ENCODE measurements at regions not wholly inside any gene's neighbourhood (a gene's known extent, or its start where the extent isn't known, plus 50 kb on each side); places are given as distances from the start of the nearest gene placed in this dataset.

- no peak for TF ChIP-seq RORA (CRISPR knock-in tag; IDR thresholded peaks at IDR 0.05)
- TF ChIP-seq ZNF124 (CRISPR knock-in tag; IDR thresholded peaks at IDR 0.05): no peak
- TF ChIP-seq ZBTB20 (CRISPR knock-in tag; IDR thresholded peaks at IDR 0.05; ENCODE audit: borderline replicate concordance, low read depth): no peak
- no peak for TF ChIP-seq NFKBIZ (CRISPR knock-in tag; IDR thresholded peaks at IDR 0.05)
- TF ChIP-seq ZSCAN31 (CRISPR knock-in tag; IDR thresholded peaks at IDR 0.05; ENCODE audit: low read depth): no peak
- no peak for TF ChIP-seq ZNF770 (CRISPR knock-in tag; IDR thresholded peaks at IDR 0.05)
- TF ChIP-seq ZHX1 (CRISPR knock-in tag; IDR thresholded peaks at IDR 0.05; ENCODE audit: low read depth): no peak
- Histone ChIP-seq H3K9me3 (ENCODE audit: low read length) (no peaks in the 10 kb centered on the region), H4K20me1 (ENCODE audit: insufficient read depth, low read length) (no peaks in the 10 kb centered on the region), H3K79me2 (ENCODE audit: insufficient read depth, low read length) (no peaks in the 10 kb centered on the region), H3K36me3 (replicated peaks in 1 of 2; ENCODE audit: control insufficient read depth in 1 of 2, insufficient read depth in 2 of 2, low read length in 2 of 2) (no peaks in the 10 kb centered on the region), H3K27ac (ENCODE audit: extremely low read length, insufficient read depth, low read length) (no peak overlapping the region), H3K4me3 (replicated peaks in 1 of 3; ENCODE audit: insufficient read depth in 1 of 3, low read depth in 2 of 3, low read length in 3 of 3) (no peak overlapping the region), H3K4me2 (ENCODE audit: low read depth, low read length) (no peak overlapping the region), H3K27me3 (ENCODE audit: control insufficient read depth in 1 of 2, insufficient read depth in 2 of 2, low read length in 2 of 2) (peaks cover 0 to 1% of the 10 kb centered on the region in 2 experiments; a peak in 3 of 5 replicates), H3K9ac (ENCODE audit: insufficient read depth, low read depth, low read length) (no peak overlapping the region), H2AFZ (ENCODE audit: low read length) (no peak overlapping the region), H3K4me1 (ENCODE audit: insufficient read depth, low read length) (peaks cover 10% of the 10 kb centered on the region)
- in situ Hi-C loops (cut with HindIII; ENCODE audit: extremely low pct_ligation_motif_present, low pct_unique_long_range_greater_than_20kb): no loop called here
- BruUV-seq (replicated peaks): no TSS peak
- 56% methylated on average over 7 of the region's 7 CpGs for WGBS (ENCODE audit: low lambda C conversion rate)
- DNase-seq (ENCODE audit: low spot score) (no peak), FAIRE-seq (no peak), ATAC-seq (no peak)
- intact Hi-C loops (cut with micrococcal nuclease; ENCODE audit: unreplicated experiment): no loop called here
- ChIA-PET POLR2A (no interaction called here), CTCF (ENCODE audit: low intra/inter-chr PET ratio, low total read pairs) (no interaction called here)
Observed at GRCh38 chr3:10680796-10681195, 135.2 kb upstream of the SLC6A11 start.

All from HepG2 (cell line).